ENCODE measurements at regions not wholly inside any gene's neighbourhood (a gene's known extent, or its start where the extent isn't known, plus 50 kb on each side); places are given as distances from the start of the nearest gene placed in this dataset.

GRCh38 chr9:109558718-109559151 lies 60.6 kb upstream of the PTPN3 start:
- no peak for DNase-seq (ENCODE audit: low read depth)
- no peaks in the 10 kb centered on the region for H3K27me3 ChIP-seq (ENCODE audit: control insufficient read depth, insufficient read depth, low read length)
- no peak overlapping the region for H3K4me3 ChIP-seq (ENCODE audit: low read depth, low read length)
- no peaks in the 10 kb centered on the region for H3K36me3 ChIP-seq (ENCODE audit: control insufficient read depth, insufficient read depth, low read length)
- no peak for TF ChIP-seq CTCF (IDR thresholded peaks at IDR 0.05; ENCODE audit: insufficient read depth, low read length, poor library complexity, severe bottlenecking)

GRCh38 chr9:109560470-109561132 lies 62.5 kb upstream of the PTPN3 start:
- no peak for DNase-seq (ENCODE audit: low read depth)
- no peaks in the 10 kb centered on the region for H3K27me3 ChIP-seq (ENCODE audit: control insufficient read depth, insufficient read depth, low read length)
- TF ChIP-seq CTCF (IDR thresholded peaks at IDR 0.05; ENCODE audit: insufficient read depth, low read length, poor library complexity, severe bottlenecking), result peak; percentile 7
- H3K4me3 ChIP-seq (ENCODE audit: low read depth, low read length), result no peak overlapping the region
- no peaks in the 10 kb centered on the region for H3K36me3 ChIP-seq (ENCODE audit: control insufficient read depth, insufficient read depth, low read length)

GRCh38 chr9:109561137-109561536 lies 63.0 kb upstream of the PTPN3 start:
- DNase-seq (ENCODE audit: low read depth), result no peak
- H3K27me3 ChIP-seq (ENCODE audit: control insufficient read depth, insufficient read depth, low read length), result no peaks in the 10 kb centered on the region
- no peak for TF ChIP-seq CTCF (IDR thresholded peaks at IDR 0.05; ENCODE audit: insufficient read depth, low read length, poor library complexity, severe bottlenecking)
- H3K36me3 ChIP-seq (ENCODE audit: control insufficient read depth, insufficient read depth, low read length), result no peaks in the 10 kb centered on the region
- no peak overlapping the region for H3K4me3 ChIP-seq (ENCODE audit: low read depth, low read length)

GRCh38 chr9:109568089-109568488 lies 70.0 kb upstream of the PTPN3 start:
- DNase-seq (ENCODE audit: low read depth), result no peak
- H3K36me3 ChIP-seq (ENCODE audit: control insufficient read depth, insufficient read depth, low read length), result no peaks in the 10 kb centered on the region

GRCh38 chr9:109568568-109569210 lies 70.6 kb upstream of the PTPN3 start:
- no peaks in the 10 kb centered on the region for H3K27me3 ChIP-seq (ENCODE audit: control insufficient read depth, insufficient read depth, low read length)
- no peak for TF ChIP-seq CTCF (IDR thresholded peaks at IDR 0.05; ENCODE audit: insufficient read depth, low read length, poor library complexity, severe bottlenecking)
- no peak overlapping the region for H3K4me3 ChIP-seq (ENCODE audit: low read depth, low read length)
- DNase-seq (ENCODE audit: low read depth), result no peak
- no peaks in the 10 kb centered on the region for H3K36me3 ChIP-seq (ENCODE audit: control insufficient read depth, insufficient read depth, low read length)

More at GRCh38 chr9:109568089-109568488, 70.0 kb upstream of the PTPN3 start:
- no peak overlapping the region for H3K4me3 ChIP-seq (ENCODE audit: low read depth, low read length)
- no peaks in the 10 kb centered on the region for H3K27me3 ChIP-seq (ENCODE audit: control insufficient read depth, insufficient read depth, low read length)
- TF ChIP-seq CTCF (IDR thresholded peaks at IDR 0.05; ENCODE audit: insufficient read depth, low read length, poor library complexity, severe bottlenecking), result no peak

All from kidney epithelial cell (primary cell).